ENCODE measurements at regions not wholly inside any gene's neighbourhood (a gene's known extent, or its start where the extent isn't known, plus 50 kb on each side); places are given as distances from the start of the nearest gene placed in this dataset.

- Histone ChIP-seq H3K27me3 (no peaks in the 10 kb centered on the region), H3K4me1 (peaks cover 0 to 21% (median 0%) of the 10 kb centered on the region in 4 donors), H3K27ac (peak overlapping the region in 2 of 4 donors; percentile 66 to 72), H3K4me3 (no peak overlapping the region), H3K36me3 (no peaks in the 10 kb centered on the region), H3K9me3 (no peaks in the 10 kb centered on the region)
- 87 to 88% methylated on average over 12 of the region's 12 CpGs for WGBS, 2 donors
- TF ChIP-seq POLR2A (IDR thresholded peaks at IDR 0.05): no peak
- TF ChIP-seq EP300 (IDR thresholded peaks at IDR 0.05): no peak
- TF ChIP-seq CTCF (IDR thresholded peaks at IDR 0.05): no peak
- DNase-seq (ENCODE audit: low spot score in 2 of 2): no peak
These were observed 612.3 kb downstream of the BNC2 start for GRCh38 chr9:16258191-16258590.

GRCh38 chr9:16258708-16259107, 611.8 kb downstream of the BNC2 start:
- no peaks in the 10 kb centered on the region for H3K36me3 ChIP-seq
- peak overlapping the region in 2 of 4 donors; percentile 62 to 72 for H3K27ac ChIP-seq
- peaks cover 0 to 21% (median 0%) of the 10 kb centered on the region in 4 donors for H3K4me1 ChIP-seq
- TF ChIP-seq CTCF (IDR thresholded peaks at IDR 0.05) (no peak), EP300 (IDR thresholded peaks at IDR 0.05) (peak in 1 of 2 donors; percentile 44), POLR2A (IDR thresholded peaks at IDR 0.05) (no peak)
- H3K4me3 ChIP-seq: no peak overlapping the region
- H3K27me3 ChIP-seq: no peaks in the 10 kb centered on the region
- H3K9me3 ChIP-seq: no peaks in the 10 kb centered on the region
- 64 to 70% methylated on average over 8 of the region's 8 CpGs for WGBS, 2 donors
- DNase-seq (ENCODE audit: low spot score in 2 of 2): no peak

DNA sequence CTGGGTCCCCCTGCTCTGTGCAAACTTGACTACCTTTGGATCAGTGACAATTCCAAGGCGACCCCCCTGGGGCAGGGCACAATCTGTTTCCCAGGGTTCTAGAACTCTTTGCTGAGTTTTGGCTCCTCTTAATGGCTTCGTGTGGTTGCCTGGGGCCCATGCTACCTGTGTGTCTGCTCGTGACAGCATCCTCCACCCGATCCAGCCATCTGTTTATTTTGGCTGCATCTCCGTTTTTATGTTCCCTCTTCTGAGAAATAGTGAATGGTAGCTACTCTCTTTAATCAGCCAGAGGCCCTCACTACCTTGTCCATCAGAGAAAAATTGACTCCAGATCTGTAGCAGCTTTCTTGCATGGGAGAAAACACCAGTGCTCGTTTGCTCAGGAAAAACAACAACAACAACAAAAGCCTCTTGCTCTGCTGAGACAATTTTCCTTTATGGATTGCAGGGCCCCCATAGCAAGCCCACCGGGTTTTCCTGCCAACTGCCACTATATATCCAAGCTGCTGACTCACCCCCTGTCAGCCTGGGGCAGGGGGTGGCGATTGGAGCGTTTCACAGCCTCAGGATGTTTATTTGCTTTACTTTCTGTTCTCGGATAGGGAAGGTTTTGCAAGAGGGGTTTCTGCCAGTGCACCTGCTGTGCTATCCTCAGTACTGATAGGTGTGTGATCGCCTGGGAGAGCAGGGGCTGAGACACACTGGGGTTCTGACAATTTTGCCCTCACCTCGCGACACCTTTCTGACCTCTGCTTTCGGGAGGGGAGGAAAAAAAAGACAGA, 607.8 kb downstream of the BNC2 start:
- WGBS, 2 donors: 54 to 56% methylated on average over 14 of the region's 14 CpGs
- Histone ChIP-seq H3K4me1 (peaks cover 0 to 27% (median 0%) of the 10 kb centered on the region in 4 donors), H3K27me3 (no peaks in the 10 kb centered on the region)

DNA sequence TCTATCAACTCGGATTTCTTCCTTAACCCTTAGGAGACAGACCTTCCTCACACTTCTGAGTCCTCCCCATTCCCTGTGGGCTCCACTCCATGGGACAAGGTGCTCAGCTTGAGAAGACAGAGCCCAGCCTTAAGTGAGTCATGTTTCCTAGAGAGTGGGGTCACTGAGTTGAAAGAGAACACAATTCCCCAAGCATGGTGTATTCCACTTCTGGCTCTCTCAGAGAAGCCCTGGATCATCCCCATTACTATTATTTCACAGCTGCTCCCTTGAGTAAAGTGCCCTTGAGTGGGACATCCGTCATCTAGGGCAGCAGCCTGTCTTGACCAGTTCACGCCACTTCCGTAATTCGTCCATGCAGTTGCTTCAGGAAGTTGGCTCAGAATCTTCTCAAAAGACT, 604.8 kb downstream of the BNC2 start:
- H3K4me3 ChIP-seq: no peak overlapping the region
- no peak for TF ChIP-seq CTCF (IDR thresholded peaks at IDR 0.05)
- no peak for TF ChIP-seq POLR2A (IDR thresholded peaks at IDR 0.05)
- TF ChIP-seq EP300 (IDR thresholded peaks at IDR 0.05): no peak
- DNase-seq (ENCODE audit: low spot score in 2 of 2): no peak
- no peaks in the 10 kb centered on the region for H3K36me3 ChIP-seq
- no peak overlapping the region for H3K27ac ChIP-seq
- WGBS, 2 donors: 83 to 98% methylated on average over 5 of the region's 5 CpGs
- H3K27me3 ChIP-seq: no peaks in the 10 kb centered on the region
- peaks cover 0 to 23% (median 5%) of the 10 kb centered on the region in 4 donors for H3K4me1 ChIP-seq
- H3K9me3 ChIP-seq: no peaks in the 10 kb centered on the region

More for the DNA sequence above, 607.8 kb downstream of the BNC2 start:
- no peak for DNase-seq (ENCODE audit: low spot score in 2 of 2)
- Histone ChIP-seq H3K4me3 (no peak overlapping the region), H3K9me3 (no peaks in the 10 kb centered on the region), H3K27ac (no peak overlapping the region), H3K36me3 (no peaks in the 10 kb centered on the region)
- TF ChIP-seq EP300 (IDR thresholded peaks at IDR 0.05) (no peak), CTCF (IDR thresholded peaks at IDR 0.05) (no peak), POLR2A (IDR thresholded peaks at IDR 0.05) (no peak)

DNA sequence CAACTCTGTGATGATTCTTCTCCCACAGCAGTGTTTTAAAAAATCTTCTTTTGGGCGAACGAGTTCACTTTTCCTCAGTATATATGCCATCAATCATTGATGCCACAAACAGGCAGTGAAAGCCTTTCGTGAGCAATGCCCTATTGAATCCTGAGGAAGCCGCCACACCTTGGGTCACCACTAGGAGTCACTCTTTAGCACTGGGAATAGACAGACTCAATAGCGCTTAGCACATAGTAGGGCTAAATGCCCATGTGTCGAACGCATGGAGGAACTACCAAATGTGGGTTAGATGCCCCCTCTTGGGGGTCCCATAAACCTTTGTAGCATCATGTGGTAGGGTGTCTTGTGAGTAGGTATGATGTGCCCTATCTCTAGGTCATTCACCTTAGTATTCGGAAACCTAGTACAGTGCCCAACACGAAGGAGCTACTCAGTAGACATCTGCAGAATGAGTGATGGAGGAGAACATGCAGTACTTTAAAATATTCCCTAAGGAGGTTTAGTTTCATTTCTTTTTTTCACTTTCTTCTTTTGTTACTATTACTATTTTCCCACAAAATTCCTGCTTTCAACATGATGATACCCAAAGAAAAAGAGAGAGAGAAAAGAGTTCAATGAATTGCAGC, 603.7 kb downstream of the BNC2 start:
- Histone ChIP-seq H3K4me1 (peaks cover 0 to 23% (median 5%) of the 10 kb centered on the region in 4 donors), H3K27me3 (no peaks in the 10 kb centered on the region), H3K9me3 (no peaks in the 10 kb centered on the region), H3K4me3 (peak overlapping the region in 1 of 4 donors; percentile 41), H3K36me3 (no peaks in the 10 kb centered on the region), H3K27ac (peak overlapping the region in 2 of 4 donors; percentile 72 to 82)
- TF ChIP-seq POLR2A (IDR thresholded peaks at IDR 0.05): no peak
- peak in 3 of 5 experiments; percentile 25 to 34 (median 31) for TF ChIP-seq CTCF (IDR thresholded peaks at IDR 0.05)
- DNase-seq (ENCODE audit: low spot score in 2 of 2): peak in 1 of 2 donors; percentile 33
- 88 to 92% methylated on average over 9 of the region's 9 CpGs for WGBS, 2 donors

Measured in tibial nerve (tissue), 4 donors.